Panc1 (cell line): ENCODE measurements at regions not wholly inside any gene's neighbourhood (a gene's known extent, or its start where the extent isn't known, plus 50 kb on each side); places are given as distances from the start of the nearest gene placed in this dataset.

Experiments used
- ATAC-seq: fragments of 200-7000 bp; cut with Tn5 transposase; 2 replicates; pipeline ENCODE4 v1.9.1; 2020; ENCODE audit warnings: mild to moderate bottlenecking, moderate library complexity
- BruUV-seq: library from RNA; stranded (reverse); fragments of 400-500 nt; replicated peaks from 2 replicates; lab custom pipeline; 2021; lab: Mats Ljungman, UMichigan
- CTCF ChIA-PET: fragments of 300-600 bp; sonication (Branson Sonifier 250); formaldehyde crosslinking; loops from one replicate; lab custom pipeline; 2022; ENCODE audit warnings: antibody characterized with exemption; lab: Charles Lee
- POLR2A ChIA-PET: fragments of 300-600 bp; sonication (Branson Sonifier 250); formaldehyde crosslinking; loops from one replicate; lab custom pipeline; 2022; ENCODE audit warnings: antibody characterized with exemption; lab: Charles Lee
- DNase-seq: peaks from one replicate; pipeline ENCODE4 v3.0.0-alpha.2; 2010; ENCODE audit warnings: low read depth, low spot score
- H3K27ac ChIP-seq: 2 replicates; pipeline ENCODE4 v1.5.1; 2011; ENCODE audit warnings: mild to moderate bottlenecking, low read length, inconsistent platforms
- H3K27me3 ChIP-seq: fragments of 200-500 bp; sonication (Bioruptor generic); 2 replicates; pipeline ENCODE4 v1.6.0; 2014; ENCODE audit warnings: low read length, inconsistent platforms; ENCODE audit not compliant: control insufficient read depth, insufficient read depth
- H3K36me3 ChIP-seq: fragments of 200-500 bp; sonication (Bioruptor generic); 2 replicates; pipeline ENCODE4 v1.5.1; 2014; ENCODE audit warnings: inconsistent platforms, mild to moderate bottlenecking, low read length, moderate library complexity; ENCODE audit not compliant: control insufficient read depth, insufficient read depth
- H3K4me1 ChIP-seq: 2 replicates; pipeline ENCODE4 v1.5.1; 2011; ENCODE audit warnings: inconsistent platforms, mild to moderate bottlenecking, low read length, moderate library complexity; ENCODE audit not compliant: control insufficient read depth, insufficient read depth
- H3K4me3 ChIP-seq, 2 experiments: 2 replicates each; pipeline ENCODE4 v1.5.1; 2011 to 2012; ENCODE audit warnings: low read depth in 2 of 2, low read length in 2 of 2, mild to moderate bottlenecking in 2 of 2, inconsistent platforms in 1 of 2, moderate library complexity in 1 of 2
- H3K9me3 ChIP-seq: fragments of 200-500 bp; sonication (Bioruptor generic); 2 replicates; pipeline ENCODE4 v1.5.1; 2014; ENCODE audit warnings: low read depth, mild to moderate bottlenecking, inconsistent platforms, low read length, moderate library complexity; ENCODE audit not compliant: control insufficient read depth, insufficient read depth
- CTCF ChIP-seq: fragments of 450-650 bp; IDR thresholded peaks from 2 replicates; pipeline ENCODE4 v1.5.1; 2017; ENCODE audit warnings: mild to moderate bottlenecking
- POLR2AphosphoS5 ChIP-seq: IDR thresholded peaks from 2 replicates; pipeline ENCODE4 v1.6.1; 2012; ENCODE audit warnings: mild to moderate bottlenecking, low read depth, low read length, moderate library complexity
- REST ChIP-seq, 2 experiments: IDR thresholded peaks; 2 replicates each; pipeline ENCODE4 v1.6.1; 2011 to 2012; ENCODE audit warnings: low read depth in 2 of 2, control low read depth in 1 of 2, low read length in 1 of 2, mild to moderate bottlenecking in 1 of 2, moderate library complexity in 1 of 2; ENCODE audit not compliant: insufficient read depth in 1 of 2
- SIN3A ChIP-seq: IDR thresholded peaks from 2 replicates; pipeline ENCODE4 v1.6.1; 2012; ENCODE audit warnings: low read depth, mild to moderate bottlenecking, low read length, moderate library complexity, borderline replicate concordance; ENCODE audit not compliant: insufficient read depth
- TCF7L2 ChIP-seq: IDR thresholded peaks from 2 replicates; pipeline ENCODE4 v1.6.1; 2011; ENCODE audit warnings: mild to moderate bottlenecking, low read depth, low read length, inconsistent platforms
- in situ Hi-C: cut with HindIII; loops from 2 replicates; pipeline ENCODE4 v1.10.0; 2016; ENCODE audit warnings: low sequenced_read_pairs, low pct_unique_long_range_greater_than_20kb
- intact Hi-C: fragments of 100-400 bp; cut with micrococcal nuclease; formaldehyde crosslinking; loops from one replicate; pipeline ENCODE4 v1.10.0; 2022; ENCODE audit not compliant: unreplicated experiment

GRCh38 chr2:34423301-34423700 lies 824.2 kb upstream of the FAM98A start:
- CTCF ChIA-PET = no interaction called here
- Histone ChIP-seq H3K36me3 (no peaks in the 10 kb centered on the region), H3K27me3 (no peaks in the 10 kb centered on the region), H3K9me3 (peaks cover 6% of the 10 kb centered on the region; the same call in 1 of the 2 replicates), H3K4me3 (no peak overlapping the region), H3K4me1 (no peaks in the 10 kb centered on the region), H3K27ac (no peak overlapping the region)
- in situ Hi-C loops = no loop called here
- no TSS peak for BruUV-seq
- DNase-seq = no peak
- TF ChIP-seq REST (IDR thresholded peaks at IDR 0.05; ENCODE audit: insufficient read depth in 1 of 2, low read depth in 2 of 2, low read length in 1 of 2) = no peak
- no peak for TF ChIP-seq CTCF
- no peak for TF ChIP-seq POLR2AphosphoS5
- no peak for TF ChIP-seq TCF7L2
- TF ChIP-seq SIN3A = no peak
- no peak for ATAC-seq
- intact Hi-C loops = no loop called here
- POLR2A ChIA-PET = no interaction called here

GRCh38 chr2:34419856-34420255 lies 820.8 kb upstream of the FAM98A start:
- Histone ChIP-seq H3K27ac (no peak overlapping the region), H3K4me1 (no peaks in the 10 kb centered on the region), H3K27me3 (no peaks in the 10 kb centered on the region), H3K36me3 (no peaks in the 10 kb centered on the region), H3K9me3 (peaks cover 6% of the 10 kb centered on the region; the same call in 1 of the 2 replicates), H3K4me3 (no peak overlapping the region)
- intact Hi-C loops (no loop called here), in situ Hi-C loops (no loop called here)
- CTCF ChIA-PET = no interaction called here
- POLR2A ChIA-PET = no interaction called here
- ATAC-seq (no peak), DNase-seq (no peak)
- no peak for TF ChIP-seq CTCF
- TF ChIP-seq REST (IDR thresholded peaks at IDR 0.05; ENCODE audit: insufficient read depth in 1 of 2, low read depth in 2 of 2, low read length in 1 of 2) = no peak
- no TSS peak for BruUV-seq
